KMS-11 (cell line): ENCODE measurements at regions not wholly inside any gene's neighbourhood (a gene's known extent, or its start where the extent isn't known, plus 50 kb on each side); places are given as distances from the start of the nearest gene placed in this dataset.

Experiments used
- H2AFZ ChIP-seq: fragments of 200-600 bp; sonication (generic); 2 replicates; pipeline ENCODE4 v1.6.1; 2016; ENCODE audit warnings: antibody characterized with exemption, mixed run types, low read depth
- H3K27ac ChIP-seq: fragments of 200-600 bp; sonication (generic); 2 replicates; pipeline ENCODE4 v1.6.1; 2016; ENCODE audit warnings: mild to moderate bottlenecking, mixed run types
- H3K27me3 ChIP-seq: fragments of 200-600 bp; sonication (generic); 2 replicates; pipeline ENCODE4 v1.6.1; 2017; ENCODE audit warnings: mild to moderate bottlenecking, low read depth, mixed run types, moderate library complexity; ENCODE audit not compliant: insufficient read depth
- H3K36me3 ChIP-seq: fragments of 200-600 bp; sonication (generic); 2 replicates; pipeline ENCODE4 v1.6.1; 2017; ENCODE audit warnings: mild to moderate bottlenecking, mixed run types; ENCODE audit not compliant: insufficient read depth
- H3K4me1 ChIP-seq: fragments of 200-600 bp; sonication (generic); 2 replicates; pipeline ENCODE4 v1.6.1; 2016; ENCODE audit warnings: mild to moderate bottlenecking, low read depth, mixed run types; ENCODE audit not compliant: poor library complexity, severe bottlenecking
- H3K4me2 ChIP-seq: fragments of 200-600 bp; sonication (generic); 2 replicates; pipeline ENCODE4 v1.7.0; 2016; ENCODE audit warnings: mild to moderate bottlenecking, mixed run types
- H3K4me3 ChIP-seq: fragments of 200-600 bp; sonication (generic); IDR thresholded peaks from 2 replicates; pipeline ENCODE4 v1.6.1; 2017; ENCODE audit warnings: low read depth, low read length, mixed read lengths; ENCODE audit not compliant: insufficient read depth
- H3K79me2 ChIP-seq: fragments of 200-600 bp; sonication (generic); 2 replicates; pipeline ENCODE4 v1.6.1; 2016; ENCODE audit warnings: low read depth, mixed run types; ENCODE audit not compliant: insufficient read depth
- H3K9ac ChIP-seq: fragments of 200-600 bp; sonication (generic); 2 replicates; pipeline ENCODE4 v1.6.1; 2016; ENCODE audit warnings: mild to moderate bottlenecking, mixed run types
- H4K20me1 ChIP-seq: fragments of 200-600 bp; sonication (generic); 2 replicates; pipeline ENCODE4 v1.6.1; 2016; ENCODE audit warnings: mild to moderate bottlenecking, mixed run types; ENCODE audit not compliant: insufficient read depth
- CTCF ChIP-seq: fragments of 200-600 bp; sonication (generic); conservative IDR thresholded peaks from 2 replicates; pipeline ENCODE4 v1.6.1; 2017; ENCODE audit warnings: low read depth, mild to moderate bottlenecking, antibody characterized with exemption, low read length, moderate library complexity, mixed read lengths

GRCh38 chr18:55988537-55988936 lies 400.5 kb upstream of the TCF4 start:
- no peaks in the 10 kb centered on the region for H3K27me3 ChIP-seq
- H2AFZ ChIP-seq = no peak overlapping the region
- no peak for TF ChIP-seq CTCF
- no peaks in the 10 kb centered on the region for H3K36me3 ChIP-seq
- no peaks in the 10 kb centered on the region for H4K20me1 ChIP-seq
- H3K9ac ChIP-seq = no peak overlapping the region
- H3K4me2 ChIP-seq = no peak overlapping the region
- H3K4me3 ChIP-seq = no peak overlapping the region
- no peaks in the 10 kb centered on the region for H3K79me2 ChIP-seq
- H3K27ac ChIP-seq = no peak overlapping the region
- H3K4me1 ChIP-seq = no peaks in the 10 kb centered on the region

- no peak overlapping the region for H2AFZ ChIP-seq
- H3K4me1 ChIP-seq = no peaks in the 10 kb centered on the region
- TF ChIP-seq CTCF = no peak
- H3K27me3 ChIP-seq = no peaks in the 10 kb centered on the region
- H3K79me2 ChIP-seq = no peaks in the 10 kb centered on the region
- H3K36me3 ChIP-seq = no peaks in the 10 kb centered on the region
- no peak overlapping the region for H3K27ac ChIP-seq
- H4K20me1 ChIP-seq = no peaks in the 10 kb centered on the region
- H3K4me2 ChIP-seq = no peak overlapping the region
- no peak overlapping the region for H3K9ac ChIP-seq
- H3K4me3 ChIP-seq = no peak overlapping the region
Measured at GRCh38 chr18:55983433-55983832, 395.4 kb upstream of the TCF4 start.

GRCh38 chr18:55982992-55983391 lies 395.0 kb upstream of the TCF4 start:
- no peak for TF ChIP-seq CTCF
- no peaks in the 10 kb centered on the region for H3K36me3 ChIP-seq
- H4K20me1 ChIP-seq = no peaks in the 10 kb centered on the region
- H3K27ac ChIP-seq = no peak overlapping the region
- no peak overlapping the region for H3K4me3 ChIP-seq
- no peaks in the 10 kb centered on the region for H3K27me3 ChIP-seq
- no peak overlapping the region for H3K9ac ChIP-seq
- no peak overlapping the region for H3K4me2 ChIP-seq
- no peak overlapping the region for H2AFZ ChIP-seq
- no peaks in the 10 kb centered on the region for H3K4me1 ChIP-seq
- no peaks in the 10 kb centered on the region for H3K79me2 ChIP-seq

GRCh38 chr18:55981712-55982475 lies 393.9 kb upstream of the TCF4 start:
- H3K4me2 ChIP-seq = no peak overlapping the region

More at GRCh38 chr18:55981712-55982475, 393.9 kb upstream of the TCF4 start:
- no peak overlapping the region for H3K27ac ChIP-seq
- no peak for TF ChIP-seq CTCF
- no peak overlapping the region for H2AFZ ChIP-seq
- no peaks in the 10 kb centered on the region for H3K36me3 ChIP-seq
- no peaks in the 10 kb centered on the region for H3K79me2 ChIP-seq
- H3K27me3 ChIP-seq = no peaks in the 10 kb centered on the region
- no peaks in the 10 kb centered on the region for H4K20me1 ChIP-seq
- H3K4me3 ChIP-seq = no peak overlapping the region
- no peak overlapping the region for H3K9ac ChIP-seq
- H3K4me1 ChIP-seq = no peaks in the 10 kb centered on the region
